CD4-positive, alpha-beta T cell (primary cell): ENCODE measurements at regions not wholly inside any gene's neighbourhood (a gene's known extent, or its start where the extent isn't known, plus 50 kb on each side); places are given as distances from the start of the nearest gene placed in this dataset.
A peak's percentile ranks its signal among the peaks of the same experiment; 100 is the strongest.

ENCODE experiments used
- ATAC-seq: fragments of 200-7000 bp; cut with Tn5 transposase; one replicate; pipeline ENCODE4 v1.10.0; 2022; ENCODE audit warnings: mild to moderate bottlenecking; ENCODE audit not compliant: poor library complexity
- CTCF ChIA-PET: fragments of 350-600 bp; sonication (Branson Sonifier 250); formaldehyde crosslinking; loops from one replicate; lab custom pipeline; 2021; ENCODE audit warnings: antibody characterized with exemption, inconsistent platforms; lab: Charles Lee
- POLR2A ChIA-PET: fragments of 350-600 bp; sonication (Branson Sonifier 250); formaldehyde crosslinking; loops from one replicate; lab custom pipeline; 2021; ENCODE audit warnings: antibody characterized with exemption, inconsistent platforms; lab: Charles Lee
- DNase-seq, 14 experiments: peaks; one replicate each; pipeline ENCODE4 v3.0.0-alpha.2; 2013 to 2020; ENCODE audit warnings: mixed read lengths in 2 of 14
- H3K27ac ChIP-seq, 2 donors: one replicate each; pipeline versions ENCODE4 v1.5.1 to v1.7.0; 2013; ENCODE audit warnings: low read length in 2 of 2, low read depth in 1 of 2, mild to moderate bottlenecking in 1 of 2
- H3K27me3 ChIP-seq, 2 experiments: 1 replicate in 1 of 2; 2 replicates in 1 of 2; pipeline versions ENCODE4 v1.6.1 to v1.7.0; 2013; ENCODE audit warnings: low read length in 2 of 2, control low read depth in 1 of 2, mild to moderate bottlenecking in 1 of 2, moderate library complexity in 1 of 2; ENCODE audit not compliant: insufficient read depth in 2 of 2, control insufficient read depth in 1 of 2
- H3K36me3 ChIP-seq: one replicate; pipeline ENCODE4 v1.6.1; 2013; ENCODE audit warnings: low read length, control low read depth; ENCODE audit not compliant: insufficient read depth
- H3K4me1 ChIP-seq: one replicate; pipeline ENCODE4 v1.6.1; 2013; ENCODE audit warnings: low read length, control low read depth; ENCODE audit not compliant: insufficient read depth
- H3K4me3 ChIP-seq: one replicate; pipeline ENCODE4 v1.5.1; 2013; ENCODE audit warnings: mild to moderate bottlenecking, low read length, moderate library complexity
- H3K9me3 ChIP-seq, 2 experiments: 1 replicate in 1 of 2; 2 replicates in 1 of 2; pipeline versions ENCODE4 v1.6.1 to v1.7.0; 2013; ENCODE audit warnings: low read length in 2 of 2, mild to moderate bottlenecking in 2 of 2, control low read depth in 1 of 2, moderate library complexity in 1 of 2; ENCODE audit not compliant: control insufficient read depth in 1 of 2, insufficient read depth in 1 of 2
- H3K27ac Mint-ChIP-seq: one replicate; pipeline ENCODE4 v1.8.0; 2020; ENCODE audit warnings: mixed read lengths
- H3K27me3 Mint-ChIP-seq: one replicate; pipeline ENCODE4 v1.8.0; 2021; ENCODE audit warnings: mixed read lengths
- H3K36me3 Mint-ChIP-seq: one replicate; pipeline ENCODE4 v1.8.0; 2021; ENCODE audit warnings: low read depth, mixed read lengths
- H3K4me1 Mint-ChIP-seq: one replicate; pipeline ENCODE4 v1.8.0; 2021; ENCODE audit warnings: low read depth, mixed read lengths
- H3K4me3 Mint-ChIP-seq: one replicate; pipeline ENCODE4 v1.8.0; 2020; ENCODE audit warnings: mild to moderate bottlenecking, mixed read lengths
- H3K9me3 Mint-ChIP-seq: one replicate; pipeline ENCODE4 v1.8.0; 2020; ENCODE audit warnings: mixed read lengths
- intact Hi-C, 2 experiments: fragments of 100-400 bp; cut with DNase I in 1 of 2; cut with micrococcal nuclease in 1 of 2; formaldehyde crosslinking; loops; one replicate each; pipeline versions ENCODE4 v1.15.1 to v1.9.0; 2023 to 2025; cut with DNase I, micrococcal nuclease
- TF ChIP-seq, protein P1 (sequence below): fragments of 200-600 bp; IDR thresholded peaks from one replicate; pipeline ENCODE4 v1.8.0; 2022; ENCODE audit warnings: antibody characterized with exemption, mild to moderate bottlenecking

DNA sequence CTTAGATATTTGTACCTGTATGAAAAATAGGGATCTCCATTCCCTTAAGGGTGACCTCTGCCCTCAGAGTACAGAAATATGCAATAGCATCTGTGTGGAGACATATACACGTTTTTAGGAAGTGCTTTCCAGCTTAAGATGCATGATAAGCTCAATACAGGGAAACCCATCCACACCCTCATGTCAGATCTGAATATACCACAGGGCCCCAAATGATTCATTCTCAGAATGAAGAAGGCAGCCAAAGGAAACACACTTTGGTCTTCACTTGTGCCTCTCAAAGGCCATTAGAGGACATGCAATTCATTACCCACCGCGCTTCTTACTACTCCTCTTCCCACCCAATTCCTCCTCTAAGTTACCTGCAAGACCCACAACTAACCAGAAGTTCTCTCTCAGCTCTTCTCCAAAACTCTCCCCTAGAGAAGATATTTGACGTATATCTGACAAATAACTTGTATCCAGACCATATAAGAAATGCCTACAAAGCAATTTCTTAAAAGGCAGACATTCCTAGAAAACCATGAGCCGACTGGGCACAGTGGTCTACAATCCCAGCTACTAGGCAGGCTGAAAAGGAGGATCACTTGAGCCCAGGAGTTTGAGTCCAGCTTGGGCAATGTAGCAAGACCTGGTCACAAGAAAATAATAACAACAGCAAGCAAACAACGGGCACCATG, 103.0 kb downstream of the OAT start:
- Mint-ChIP-seq H3K4me3 (no peak overlapping the region), H3K36me3 (no peaks in the 10 kb centered on the region), H3K27me3 (no peaks in the 10 kb centered on the region), H3K27ac (no peak overlapping the region), H3K4me1 (no peaks in the 10 kb centered on the region), H3K9me3 (no peaks in the 10 kb centered on the region)
- Histone ChIP-seq H3K27me3 (peaks cover 0 to 2% of the 10 kb centered on the region in 2 experiments), H3K36me3 (no peaks in the 10 kb centered on the region), H3K4me3 (no peak overlapping the region), H3K9me3 (peaks cover 0 to 4% of the 10 kb centered on the region in 2 experiments), H3K27ac (no peak overlapping the region), H3K4me1 (no peaks in the 10 kb centered on the region)
- ChIA-PET CTCF (no interaction called here), POLR2A (no interaction called here)
- peak in 2 of 14 experiments; percentile 27 to 38 for DNase-seq
- intact Hi-C loops: no loop called here
- TF ChIP-seq, protein P1, sequence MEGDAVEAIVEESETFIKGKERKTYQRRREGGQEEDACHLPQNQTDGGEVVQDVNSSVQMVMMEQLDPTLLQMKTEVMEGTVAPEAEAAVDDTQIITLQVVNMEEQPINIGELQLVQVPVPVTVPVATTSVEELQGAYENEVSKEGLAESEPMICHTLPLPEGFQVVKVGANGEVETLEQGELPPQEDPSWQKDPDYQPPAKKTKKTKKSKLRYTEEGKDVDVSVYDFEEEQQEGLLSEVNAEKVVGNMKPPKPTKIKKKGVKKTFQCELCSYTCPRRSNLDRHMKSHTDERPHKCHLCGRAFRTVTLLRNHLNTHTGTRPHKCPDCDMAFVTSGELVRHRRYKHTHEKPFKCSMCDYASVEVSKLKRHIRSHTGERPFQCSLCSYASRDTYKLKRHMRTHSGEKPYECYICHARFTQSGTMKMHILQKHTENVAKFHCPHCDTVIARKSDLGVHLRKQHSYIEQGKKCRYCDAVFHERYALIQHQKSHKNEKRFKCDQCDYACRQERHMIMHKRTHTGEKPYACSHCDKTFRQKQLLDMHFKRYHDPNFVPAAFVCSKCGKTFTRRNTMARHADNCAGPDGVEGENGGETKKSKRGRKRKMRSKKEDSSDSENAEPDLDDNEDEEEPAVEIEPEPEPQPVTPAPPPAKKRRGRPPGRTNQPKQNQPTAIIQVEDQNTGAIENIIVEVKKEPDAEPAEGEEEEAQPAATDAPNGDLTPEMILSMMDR: no peak
- ATAC-seq: no peak

DNA sequence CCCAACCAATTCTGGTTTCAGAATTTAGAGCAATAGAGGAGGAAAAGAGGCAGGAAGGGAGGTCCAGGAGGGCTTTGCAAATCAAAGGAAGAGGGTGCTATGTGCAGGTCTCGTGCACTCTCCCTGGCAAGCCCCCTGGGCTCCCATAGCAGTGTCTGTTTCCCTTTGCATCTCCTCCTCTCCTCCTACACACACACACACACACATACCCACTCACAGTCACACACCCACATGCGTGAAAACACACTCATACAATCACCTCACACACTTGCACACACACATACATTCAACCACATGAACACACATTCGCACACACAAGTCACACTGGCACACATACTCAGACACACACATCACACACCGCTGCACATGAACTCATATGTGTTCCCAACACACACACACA, 105.3 kb downstream of the OAT start:
- ChIA-PET CTCF (no interaction called here), POLR2A (no interaction called here)
- Mint-ChIP-seq H3K27ac (no peak overlapping the region), H3K36me3 (no peaks in the 10 kb centered on the region), H3K9me3 (no peaks in the 10 kb centered on the region), H3K27me3 (no peaks in the 10 kb centered on the region), H3K4me1 (no peaks in the 10 kb centered on the region), H3K4me3 (no peak overlapping the region)
- no peak overlapping the region for H3K27ac ChIP-seq
- DNase-seq: no peak
- peaks cover 0 to 6% of the 10 kb centered on the region in 2 experiments for H3K9me3 ChIP-seq
- peaks cover 0 to 2% of the 10 kb centered on the region in 2 experiments for H3K27me3 ChIP-seq
- no peak overlapping the region for H3K4me3 ChIP-seq
- intact Hi-C loops: no loop called here
- no peaks in the 10 kb centered on the region for H3K4me1 ChIP-seq
- no peak for ATAC-seq
- TF ChIP-seq, protein P1: no peak
- H3K36me3 ChIP-seq: no peaks in the 10 kb centered on the region

DNA sequence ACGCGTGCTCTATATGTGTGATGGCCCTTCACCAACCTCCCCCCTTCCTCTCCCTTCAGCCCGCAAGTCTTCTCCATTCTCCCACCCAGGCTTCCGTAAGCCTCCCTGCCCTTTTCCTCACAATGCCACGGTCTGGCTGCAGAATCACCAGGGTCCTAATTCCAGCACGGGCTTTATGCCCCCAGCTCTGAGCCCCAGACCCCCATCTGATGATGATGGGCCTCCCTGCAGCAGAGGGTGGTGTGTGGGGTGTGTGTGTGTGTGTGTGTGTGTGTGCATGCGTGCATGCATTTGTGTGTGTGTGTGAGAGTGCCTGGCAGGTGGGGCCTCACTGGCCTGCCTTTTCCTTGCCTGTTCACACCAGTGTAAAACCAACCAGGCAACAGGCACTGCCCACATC, 109.9 kb downstream of the OAT start:
- TF ChIP-seq, protein P1: no peak
- Histone ChIP-seq H3K36me3 (no peaks in the 10 kb centered on the region), H3K4me1 (no peaks in the 10 kb centered on the region), H3K9me3 (peaks cover 0 to 6% of the 10 kb centered on the region in 2 experiments), H3K4me3 (no peak overlapping the region), H3K27me3 (no peaks in the 10 kb centered on the region), H3K27ac (no peak overlapping the region)
- CTCF ChIA-PET: no interaction called here
- Mint-ChIP-seq H3K4me3 (no peak overlapping the region), H3K4me1 (no peaks in the 10 kb centered on the region), H3K27ac (no peak overlapping the region), H3K9me3 (no peaks in the 10 kb centered on the region), H3K36me3 (no peaks in the 10 kb centered on the region), H3K27me3 (no peaks in the 10 kb centered on the region)
- DNase-seq: no peak
- ATAC-seq: no peak
- intact Hi-C loops: no loop called here
- POLR2A ChIA-PET: no interaction called here
